Hepatocyte (in vitro differentiated cells): ENCODE measurements at regions not wholly inside any gene's neighbourhood (a gene's known extent, or its start where the extent isn't known, plus 50 kb on each side); places are given as distances from the start of the nearest gene placed in this dataset.
"Not testable (repeated sequence)": the region's sequence is repeated elsewhere in the genome, so short reads cannot be mapped to it uniquely, and the experiment has no call there.

Source experiments
- DNase-seq: peaks from one replicate; pipeline ENCODE4 v3.0.0-alpha.2; 2016; ENCODE audit warnings: low spot score
- H2AFZ ChIP-seq: fragments of 200-600 bp; sonication (generic); 2 replicates; pipeline ENCODE4 v1.6.0; 2016; ENCODE audit warnings: antibody characterized with exemption, mild to moderate bottlenecking
- H3K27ac ChIP-seq: fragments of 200-600 bp; sonication (generic); 2 replicates; pipeline ENCODE4 v1.5.1; 2016; ENCODE audit warnings: mild to moderate bottlenecking
- H3K27me3 ChIP-seq: fragments of 200-600 bp; sonication (generic); 2 replicates; pipeline ENCODE4 v1.6.1; 2016
- H3K36me3 ChIP-seq: fragments of 200-600 bp; sonication (generic); replicated peaks from 2 replicates; pipeline ENCODE4 v1.5.1; 2016; ENCODE audit warnings: low read depth; ENCODE audit not compliant: insufficient read depth
- H3K4me1 ChIP-seq: fragments of 200-600 bp; sonication (generic); 2 replicates; pipeline ENCODE4 v1.5.1; 2016; ENCODE audit warnings: mild to moderate bottlenecking, moderate library complexity; ENCODE audit not compliant: insufficient read depth
- H3K4me2 ChIP-seq: fragments of 200-600 bp; sonication (generic); 2 replicates; pipeline ENCODE4 v1.6.0; 2016
- H3K4me3 ChIP-seq: fragments of 200-600 bp; sonication (generic); 2 replicates; pipeline ENCODE4 v1.5.1; 2016; ENCODE audit warnings: mild to moderate bottlenecking
- H3K79me2 ChIP-seq: fragments of 200-600 bp; sonication (generic); 2 replicates; pipeline ENCODE4 v1.6.0; 2017; ENCODE audit warnings: mild to moderate bottlenecking
- H3K9me2 ChIP-seq: fragments of 200-600 bp; sonication (generic); replicated peaks from 2 replicates; pipeline ENCODE4 v1.6.0; 2017; ENCODE audit warnings: mild to moderate bottlenecking; ENCODE audit not compliant: insufficient read depth
- H3K9me3 ChIP-seq: fragments of 200-600 bp; sonication (generic); 2 replicates; pipeline ENCODE4 v1.5.1; 2016; ENCODE audit warnings: low read depth, mild to moderate bottlenecking
- H4K20me1 ChIP-seq: fragments of 200-600 bp; sonication (generic); 2 replicates; pipeline ENCODE4 v1.6.0; 2016; ENCODE audit warnings: mild to moderate bottlenecking; ENCODE audit not compliant: insufficient read depth, poor library complexity, severe bottlenecking
- CTCF ChIP-seq: fragments of 200-600 bp; sonication (generic); IDR thresholded peaks from 2 replicates; pipeline ENCODE4 v1.5.1; 2016; ENCODE audit warnings: antibody characterized with exemption, mild to moderate bottlenecking; ENCODE audit not compliant: poor library complexity
- EZH2 ChIP-seq: fragments of 200-600 bp; sonication (generic); IDR thresholded peaks from 2 replicates; pipeline ENCODE4 v1.6.1; 2016; ENCODE audit warnings: antibody characterized with exemption, mild to moderate bottlenecking, borderline replicate concordance
- EZH2phosphoT487 ChIP-seq: fragments of 200-600 bp; sonication (generic); IDR thresholded peaks from one replicate; pipeline ENCODE4 v1.6.1; 2018; ENCODE audit warnings: antibody characterized with exemption, mild to moderate bottlenecking, low read depth, moderate library complexity; ENCODE audit not compliant: unreplicated experiment, severe bottlenecking
- WGBS: methylation state at CpG from one replicate; pipeline ENCODE4 v1.1.6; 2016; ENCODE audit warnings: low lambda C conversion rate; ENCODE audit errors: missing lambda C conversion rate; 5-methylcytosine and 5-hydroxymethylcytosine counted together

- DNase-seq: no peak
- H3K4me3 ChIP-seq: no peak overlapping the region
- no peaks in the 10 kb centered on the region for H4K20me1 ChIP-seq
- no peaks in the 10 kb centered on the region for H3K79me2 ChIP-seq
- no peaks in the 10 kb centered on the region for H3K9me2 ChIP-seq
- no peak overlapping the region for H3K27ac ChIP-seq
- 91% methylated on average over 13 of the region's 13 CpGs for WGBS
- TF ChIP-seq EZH2phosphoT487 (no peak), CTCF (no peak), EZH2 (no peak)
- no peak overlapping the region for H2AFZ ChIP-seq
- H3K4me1 ChIP-seq: peaks cover 5% of the 10 kb centered on the region
- H3K36me3 ChIP-seq: no peaks in the 10 kb centered on the region
- no peak overlapping the region for H3K4me2 ChIP-seq
- no peaks in the 10 kb centered on the region for H3K9me3 ChIP-seq
- H3K27me3 ChIP-seq: no peaks in the 10 kb centered on the region
These were observed 79.7 kb upstream of the PODXL start for GRCh38 chr7:131636092-131636491.

GRCh38 chr7:131634197-131634596 lies 77.8 kb upstream of the PODXL start:
- H2AFZ ChIP-seq, H3K27me3 ChIP-seq, H3K36me3 ChIP-seq, H3K9me2 ChIP-seq, H3K4me2 ChIP-seq, H4K20me1 ChIP-seq, H3K9me3 ChIP-seq, DNase-seq, H3K4me3 ChIP-seq, H3K79me2 ChIP-seq, H3K4me1 ChIP-seq: not testable (repeated sequence)
- peak overlapping the region; percentile 23 for H3K27ac ChIP-seq

GRCh38 chr7:131633342-131633843 lies 77.0 kb upstream of the PODXL start:
- no peak for DNase-seq
- no peaks in the 10 kb centered on the region for H3K9me2 ChIP-seq
- no peaks in the 10 kb centered on the region for H3K4me1 ChIP-seq
- H3K27me3 ChIP-seq: no peaks in the 10 kb centered on the region
- H3K36me3 ChIP-seq: no peaks in the 10 kb centered on the region
- peak overlapping the region; percentile 23 for H3K27ac ChIP-seq
- H4K20me1 ChIP-seq: no peaks in the 10 kb centered on the region
- no peak for TF ChIP-seq EZH2phosphoT487
- no peak for TF ChIP-seq CTCF
- TF ChIP-seq EZH2: no peak
- no peaks in the 10 kb centered on the region for H3K9me3 ChIP-seq
- H3K4me3 ChIP-seq: no peak overlapping the region
- 70% methylated on average over 7 of the region's 7 CpGs for WGBS
- no peaks in the 10 kb centered on the region for H3K79me2 ChIP-seq
- H2AFZ ChIP-seq: no peak overlapping the region
- H3K4me2 ChIP-seq: no peak overlapping the region

GRCh38 chr7:131630427-131630826 lies 74.0 kb upstream of the PODXL start:
- no peak overlapping the region for H2AFZ ChIP-seq
- no peak overlapping the region for H3K4me2 ChIP-seq

More at GRCh38 chr7:131630427-131630826, 74.0 kb upstream of the PODXL start:
- Histone ChIP-seq H3K79me2 (no peaks in the 10 kb centered on the region), H3K4me1 (peaks cover 3% of the 10 kb centered on the region), H4K20me1 (no peaks in the 10 kb centered on the region), H3K4me3 (no peak overlapping the region), H3K27me3 (no peaks in the 10 kb centered on the region), H3K9me3 (no peaks in the 10 kb centered on the region), H3K9me2 (no peaks in the 10 kb centered on the region), H3K36me3 (no peaks in the 10 kb centered on the region), H3K27ac (no peak overlapping the region)
- 91% methylated on average over 4 of the region's 4 CpGs for WGBS
- TF ChIP-seq EZH2phosphoT487 (no peak), CTCF (no peak), EZH2 (no peak)
- DNase-seq: no peak
